Effector memory CD4-positive, alpha-beta T cell (primary cell): ENCODE measurements at regions not wholly inside any gene's neighbourhood (a gene's known extent, or its start where the extent isn't known, plus 50 kb on each side); places are given as distances from the start of the nearest gene placed in this dataset.
"Not testable (repeated sequence)": the region's sequence is repeated elsewhere in the genome, so short reads cannot be mapped to it uniquely, and the experiment has no call there.

Source experiments
- DNase-seq, 3 donors: peaks; one replicate each; pipeline ENCODE4 v3.0.0-alpha.2; 2020
- H3K27ac ChIP-seq: 2 replicates; pipeline ENCODE4 v1.7.0; 2013; ENCODE audit warnings: mild to moderate bottlenecking, low read length, moderate library complexity; ENCODE audit not compliant: insufficient read depth, poor library complexity, severe bottlenecking
- H3K27me3 ChIP-seq: replicated peaks from 2 replicates; pipeline ENCODE4 v1.7.0; 2013; ENCODE audit warnings: mild to moderate bottlenecking, low read length; ENCODE audit not compliant: insufficient read depth, control insufficient read depth, poor library complexity, severe bottlenecking
- H3K36me3 ChIP-seq: 2 replicates; pipeline ENCODE4 v1.7.0; 2013; ENCODE audit warnings: mild to moderate bottlenecking, low read length, moderate library complexity; ENCODE audit not compliant: control insufficient read depth, insufficient read depth
- H3K4me1 ChIP-seq: 2 replicates; pipeline ENCODE4 v1.7.0; 2013; ENCODE audit warnings: low read length, mild to moderate bottlenecking; ENCODE audit not compliant: control insufficient read depth, insufficient read depth, poor library complexity, severe bottlenecking
- H3K4me3 ChIP-seq: 2 replicates; pipeline ENCODE4 v1.7.0; 2013; ENCODE audit warnings: low read length, low read depth, mild to moderate bottlenecking; ENCODE audit not compliant: insufficient read depth, poor library complexity, severe bottlenecking
- H3K9me3 ChIP-seq: 2 replicates; pipeline ENCODE4 v1.7.0; 2013; ENCODE audit warnings: mild to moderate bottlenecking, low read length, moderate library complexity; ENCODE audit not compliant: control insufficient read depth

DNA sequence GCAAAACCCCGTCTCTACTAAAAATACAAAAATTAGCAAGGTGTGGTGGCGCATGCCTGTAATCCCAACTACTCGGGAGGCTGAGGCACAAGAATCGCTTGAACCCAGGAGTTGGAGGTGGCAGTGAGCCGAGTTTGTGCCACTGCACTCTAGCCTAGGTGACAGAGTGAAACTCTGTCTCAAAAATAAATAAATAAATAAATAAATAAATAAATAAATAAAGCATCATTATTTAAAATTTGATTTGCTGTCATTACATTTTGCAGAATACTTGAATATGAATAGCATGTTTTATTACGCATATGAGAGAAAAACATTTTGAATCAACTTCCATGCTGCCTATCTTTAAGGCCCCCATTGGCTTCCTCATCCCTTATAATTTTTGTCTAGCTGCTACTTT lies 53.4 kb upstream of the MED14 start:
- H3K27ac ChIP-seq, H3K9me3 ChIP-seq, H3K4me3 ChIP-seq, DNase-seq, H3K4me1 ChIP-seq, H3K27me3 ChIP-seq, H3K36me3 ChIP-seq: not testable (repeated sequence)

DNA sequence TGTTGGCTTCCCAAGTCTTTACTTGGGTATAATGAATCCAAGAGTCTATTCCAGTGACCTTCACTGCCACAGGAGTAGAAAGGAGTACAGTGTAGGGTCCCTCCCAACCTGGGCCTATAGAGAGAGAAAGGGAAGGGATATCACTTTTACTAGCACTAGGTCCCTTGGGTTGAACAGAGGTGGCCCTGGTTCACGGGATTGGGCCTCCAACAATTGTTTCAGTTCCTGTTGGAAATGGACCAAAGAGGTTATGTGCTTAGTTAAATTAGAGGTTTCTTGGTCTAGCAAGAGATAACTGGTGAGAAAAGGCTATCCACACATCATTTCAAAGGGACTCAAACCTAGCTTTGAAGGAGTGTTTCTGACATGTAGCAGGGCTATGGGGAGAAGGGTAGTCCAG lies 57.1 kb upstream of the MED14 start:
- H3K9me3 ChIP-seq, result no peaks in the 10 kb centered on the region
- H3K4me1 ChIP-seq, result no peaks in the 10 kb centered on the region
- H3K36me3 ChIP-seq, result no peaks in the 10 kb centered on the region

DNA sequence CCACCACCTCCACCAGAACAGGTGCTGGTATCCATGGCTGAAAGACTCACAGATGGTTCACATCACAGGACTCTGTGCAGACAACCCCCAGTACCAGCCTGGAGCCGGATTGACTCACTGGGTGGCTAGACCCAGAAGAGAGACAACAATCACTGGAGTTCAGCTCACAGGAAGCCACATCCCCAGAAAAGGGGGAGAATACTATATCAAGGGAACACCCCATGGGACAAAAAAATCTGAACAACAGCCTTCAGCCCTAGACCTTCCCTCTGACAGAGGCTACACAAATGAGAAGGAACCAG lies 59.4 kb upstream of the MED14 start:
- H3K27me3 ChIP-seq, H3K36me3 ChIP-seq, H3K4me1 ChIP-seq, H3K4me3 ChIP-seq, DNase-seq, H3K27ac ChIP-seq, H3K9me3 ChIP-seq: not testable (repeated sequence)

More for the DNA sequence above, 57.1 kb upstream of the MED14 start:
- Histone ChIP-seq H3K27me3 (no peaks in the 10 kb centered on the region), H3K4me3 (no peak overlapping the region), H3K27ac (no peak overlapping the region)
- no peak for DNase-seq

DNA sequence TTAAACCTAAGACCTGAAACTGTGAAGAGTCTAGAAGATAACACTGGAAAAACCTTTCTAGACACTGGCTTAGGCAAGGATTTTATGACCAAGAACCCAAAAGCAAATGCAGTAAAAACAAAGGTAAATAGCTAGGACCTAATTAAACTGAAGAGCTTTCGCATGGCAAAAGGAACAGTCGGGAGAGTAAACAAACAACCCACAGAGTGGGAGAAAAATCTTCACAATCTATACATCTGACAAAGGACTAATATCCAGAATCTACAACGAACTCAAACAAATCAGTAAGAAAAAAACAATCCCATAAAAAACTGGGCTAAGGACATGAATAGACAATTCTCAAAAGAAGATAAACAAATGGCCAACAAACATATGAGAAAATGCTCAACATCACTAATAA lies 64.4 kb upstream of the MED14 start:
- not testable (repeated sequence) for DNase-seq, H3K9me3 ChIP-seq, H3K4me3 ChIP-seq, H3K27ac ChIP-seq, H3K4me1 ChIP-seq, H3K36me3 ChIP-seq, H3K27me3 ChIP-seq

DNA sequence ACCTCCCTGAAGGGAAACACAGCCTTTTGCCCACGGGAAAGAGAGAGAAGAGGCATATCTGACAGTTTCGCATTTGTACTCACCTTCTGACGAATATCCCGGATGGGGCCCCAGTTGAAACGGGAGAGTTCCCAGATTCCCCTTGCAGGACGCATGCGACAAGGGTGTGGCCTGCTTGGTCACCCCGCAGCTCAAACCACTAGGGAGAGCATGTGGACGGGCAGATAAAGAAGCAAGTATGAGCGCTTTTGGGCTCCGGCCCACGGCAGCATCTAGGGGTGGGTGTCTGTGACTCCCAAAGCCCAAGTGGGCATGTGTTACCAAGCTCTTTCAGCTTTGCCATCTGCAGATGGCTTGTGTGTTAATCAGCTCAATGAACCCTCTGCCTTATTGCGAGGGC lies 70.1 kb upstream of the MED14 start:
- DNase-seq, result no peak
- Histone ChIP-seq H3K9me3 (no peaks in the 10 kb centered on the region), H3K27ac (no peak overlapping the region), H3K4me1 (no peaks in the 10 kb centered on the region), H3K27me3 (no peaks in the 10 kb centered on the region), H3K36me3 (no peaks in the 10 kb centered on the region), H3K4me3 (no peak overlapping the region)

DNA sequence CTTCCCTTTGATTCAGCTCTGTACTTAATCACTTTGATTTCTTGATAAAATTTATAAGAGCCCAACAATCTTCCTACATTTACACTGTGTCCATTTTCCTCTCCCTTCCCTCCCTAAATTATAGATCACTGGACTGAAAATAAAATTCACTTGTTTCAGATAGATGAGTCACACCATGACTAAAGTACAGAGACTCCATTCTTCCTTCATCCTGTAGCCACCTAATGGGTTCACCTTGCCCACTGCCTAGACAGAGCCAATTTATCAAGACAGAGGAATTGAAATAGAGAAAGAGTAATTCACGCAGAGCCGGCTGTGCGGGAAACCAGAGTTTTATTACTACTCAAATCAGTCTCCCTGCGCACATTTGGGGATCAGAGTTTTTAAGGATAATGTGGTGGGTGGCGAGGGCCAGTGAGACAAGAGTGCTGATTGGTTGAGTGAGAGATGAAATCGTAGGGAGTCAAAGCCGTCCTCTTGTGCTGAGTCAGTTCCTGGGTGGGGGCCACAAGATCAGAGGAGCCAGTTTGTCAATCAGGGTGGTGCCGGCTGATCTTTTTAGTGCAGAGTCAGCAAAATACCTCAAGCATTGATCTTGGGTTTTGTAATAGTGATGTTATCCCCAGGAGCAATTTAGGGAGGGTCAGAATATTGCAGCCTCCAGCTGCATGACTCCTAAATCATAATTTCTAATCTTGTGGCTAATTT lies 71.3 kb upstream of the MED14 start:
- H3K27me3 ChIP-seq, result no peaks in the 10 kb centered on the region
- H3K4me1 ChIP-seq, result no peaks in the 10 kb centered on the region
- H3K9me3 ChIP-seq, result no peaks in the 10 kb centered on the region
- DNase-seq, result no peak
- no peaks in the 10 kb centered on the region for H3K36me3 ChIP-seq
- H3K27ac ChIP-seq, result no peak overlapping the region
- no peak overlapping the region for H3K4me3 ChIP-seq

DNA sequence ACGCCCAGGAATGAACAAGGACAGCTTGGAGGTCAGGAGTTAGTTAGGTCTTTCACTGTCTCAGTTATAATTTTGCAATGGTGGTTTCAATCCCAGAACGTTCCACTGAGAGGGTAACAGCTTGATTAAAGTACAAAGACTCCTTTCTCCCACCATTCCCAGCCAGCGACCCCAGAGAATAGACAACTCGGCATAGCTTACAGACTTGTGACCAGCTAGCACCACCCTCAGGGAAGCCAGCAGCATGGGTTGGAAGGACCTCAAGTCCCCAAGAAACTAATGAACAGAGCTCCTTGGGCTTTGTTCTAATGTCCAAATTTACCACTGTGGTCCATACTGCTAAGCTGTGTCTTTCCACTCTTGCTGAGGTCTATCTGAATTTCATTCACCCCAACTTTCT lies 72.0 kb upstream of the MED14 start:
- no peak for DNase-seq
- H3K36me3 ChIP-seq, result no peaks in the 10 kb centered on the region
- H3K4me1 ChIP-seq, result no peaks in the 10 kb centered on the region
- H3K27ac ChIP-seq, result no peak overlapping the region
- H3K9me3 ChIP-seq, result no peaks in the 10 kb centered on the region
- H3K4me3 ChIP-seq, result no peak overlapping the region
- no peaks in the 10 kb centered on the region for H3K27me3 ChIP-seq

DNA sequence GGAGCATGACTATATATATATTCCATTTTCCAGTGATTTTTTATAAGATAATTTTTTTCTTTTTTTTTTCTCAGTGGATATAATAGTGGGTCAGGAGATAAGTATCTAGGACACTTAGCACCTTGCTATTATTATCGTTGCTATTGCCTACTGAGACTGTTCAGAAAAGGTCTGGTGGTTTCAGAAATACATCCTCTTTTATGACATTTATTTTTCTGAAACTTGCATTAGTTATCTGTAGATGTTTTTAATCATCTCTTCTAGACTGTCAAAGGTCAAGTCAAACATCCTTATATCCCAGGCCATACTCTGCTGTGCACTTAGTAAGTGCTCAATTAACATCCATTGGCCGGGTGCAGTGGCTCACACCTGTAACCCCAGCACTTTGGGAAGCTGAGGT lies 72.9 kb upstream of the MED14 start:
- no peaks in the 10 kb centered on the region for H3K36me3 ChIP-seq
- no peak for DNase-seq
- no peaks in the 10 kb centered on the region for H3K9me3 ChIP-seq
- no peak overlapping the region for H3K27ac ChIP-seq
- no peaks in the 10 kb centered on the region for H3K27me3 ChIP-seq
- no peak overlapping the region for H3K4me3 ChIP-seq
- H3K4me1 ChIP-seq, result no peaks in the 10 kb centered on the region

DNA sequence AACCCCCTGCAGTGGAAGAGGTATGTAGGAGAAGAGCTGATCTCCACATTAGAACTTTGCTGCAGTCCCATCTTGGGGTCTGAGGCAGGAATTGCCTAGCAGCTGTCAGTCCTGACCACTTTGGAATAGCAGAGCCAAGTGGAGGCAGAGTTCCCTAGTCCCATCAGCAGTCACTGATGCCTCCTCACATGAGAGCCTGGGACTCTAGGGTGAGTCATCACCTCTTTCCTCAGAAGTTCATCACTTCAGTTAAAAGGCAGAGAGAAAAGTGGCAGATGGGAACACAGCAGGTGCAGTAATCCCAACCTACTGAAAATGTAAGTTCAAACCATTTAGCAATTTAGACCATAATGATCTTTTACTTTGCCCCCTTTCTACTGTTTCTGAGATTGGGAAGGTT lies 73.9 kb upstream of the MED14 start:
- Histone ChIP-seq H3K4me3 (no peak overlapping the region), H3K36me3 (no peaks in the 10 kb centered on the region), H3K27me3 (no peaks in the 10 kb centered on the region), H3K27ac (no peak overlapping the region), H3K9me3 (no peaks in the 10 kb centered on the region), H3K4me1 (no peaks in the 10 kb centered on the region)
- no peak for DNase-seq

DNA sequence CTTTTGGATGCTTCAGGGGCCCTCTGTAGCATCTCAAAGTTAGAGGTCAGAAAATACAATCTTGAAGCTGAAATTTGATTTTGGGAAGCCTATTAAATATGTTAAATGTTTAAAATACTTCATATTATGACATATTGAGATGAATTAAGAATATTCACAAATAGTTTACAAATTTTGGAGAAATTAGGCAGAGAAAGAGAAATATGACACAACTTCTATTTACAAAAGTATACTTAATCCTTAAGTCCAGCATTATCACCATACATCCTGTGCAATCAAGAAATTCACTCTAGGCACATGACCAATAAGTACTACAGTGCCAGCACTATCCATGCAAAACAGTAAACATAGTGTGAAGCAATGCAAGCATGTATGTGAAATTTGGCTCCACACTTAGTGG lies 79.7 kb upstream of the MED14 start:
- not testable (repeated sequence) for H3K4me1 ChIP-seq, H3K36me3 ChIP-seq, H3K27me3 ChIP-seq, H3K4me3 ChIP-seq, H3K9me3 ChIP-seq, DNase-seq, H3K27ac ChIP-seq

DNA sequence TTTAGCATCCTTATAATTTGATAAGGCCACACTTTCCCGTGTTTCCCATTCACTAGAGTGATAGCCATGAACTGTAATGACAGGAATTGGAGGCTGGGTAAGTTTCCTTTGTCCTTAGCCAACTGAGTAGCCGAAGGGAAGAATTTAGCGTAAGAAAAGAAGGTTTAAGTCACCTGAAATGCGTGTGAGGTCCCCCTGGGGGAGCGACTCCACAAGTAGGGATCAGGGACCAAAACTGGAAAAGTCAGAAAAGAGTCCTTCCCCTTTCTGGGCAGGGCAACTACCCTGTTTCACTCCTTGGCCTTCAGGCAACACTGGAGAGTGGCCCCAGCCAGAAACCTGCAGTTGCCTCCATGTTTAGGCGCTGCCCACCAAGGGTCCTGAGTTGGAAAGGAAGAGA lies 81.6 kb upstream of the MED14 start:
- Histone ChIP-seq H3K27me3 (no peaks in the 10 kb centered on the region), H3K4me1 (no peaks in the 10 kb centered on the region), H3K9me3 (no peaks in the 10 kb centered on the region), H3K36me3 (no peaks in the 10 kb centered on the region), H3K4me3 (no peak overlapping the region), H3K27ac (no peak overlapping the region)
- no peak for DNase-seq
